ENCODE measurements at regions not wholly inside any gene's neighbourhood (a gene's known extent, or its start where the extent isn't known, plus 50 kb on each side); places are given as distances from the start of the nearest gene placed in this dataset.

- Histone ChIP-seq H3K4me3 (no peak overlapping the region), H3K27me3 (replicated peaks; ENCODE audit: insufficient read depth) (no peaks in the 10 kb centered on the region), H3K36me3 (no peaks in the 10 kb centered on the region), H3K27ac (no peak overlapping the region), H3K4me1 (replicated peaks) (no peaks in the 10 kb centered on the region), H3K9me3 (no peaks in the 10 kb centered on the region)
- 56% methylated on average over 3 of the region's 3 CpGs for WGBS
- no peak for DNase-seq (ENCODE audit: low spot score)
- intact Hi-C loops (cut with DNase I), result no loop called here
- no peak for TF ChIP-seq POLR2AphosphoS5 (IDR thresholded peaks at IDR 0.05)
- no peak for TF ChIP-seq POLR2A (IDR thresholded peaks at IDR 0.05)
- no peak for TF ChIP-seq CTCF (IDR thresholded peaks at IDR 0.05)
These were observed 413.8 kb downstream of the FOXO1 start for GRCh38 chr13:40252676-40253075.

GRCh38 chr13:40254394-40254793 lies 412.0 kb downstream of the FOXO1 start:
- 100% methylated on average over 2 of the region's 2 CpGs for WGBS
- intact Hi-C loops (cut with DNase I), result no loop called here
- TF ChIP-seq POLR2AphosphoS5 (IDR thresholded peaks at IDR 0.05) (no peak), CTCF (IDR thresholded peaks at IDR 0.05) (no peak), POLR2A (IDR thresholded peaks at IDR 0.05) (no peak)
- no peak overlapping the region for H3K4me3 ChIP-seq
- no peaks in the 10 kb centered on the region for H3K4me1 ChIP-seq (replicated peaks)
- DNase-seq (ENCODE audit: low spot score), result no peak
- no peaks in the 10 kb centered on the region for H3K9me3 ChIP-seq
- H3K36me3 ChIP-seq, result no peaks in the 10 kb centered on the region
- no peak overlapping the region for H3K27ac ChIP-seq
- no peaks in the 10 kb centered on the region for H3K27me3 ChIP-seq (replicated peaks; ENCODE audit: insufficient read depth)

- intact Hi-C loops (cut with DNase I), result no loop called here
- Histone ChIP-seq H3K36me3 (no peaks in the 10 kb centered on the region), H3K27ac (no peak overlapping the region), H3K4me3 (no peak overlapping the region), H3K9me3 (no peaks in the 10 kb centered on the region), H3K4me1 (replicated peaks) (no peaks in the 10 kb centered on the region), H3K27me3 (replicated peaks; ENCODE audit: insufficient read depth) (no peaks in the 10 kb centered on the region)
- WGBS, result 84% methylated on average over 5 of the region's 5 CpGs
- TF ChIP-seq POLR2A (IDR thresholded peaks at IDR 0.05) (no peak), CTCF (IDR thresholded peaks at IDR 0.05) (no peak), POLR2AphosphoS5 (IDR thresholded peaks at IDR 0.05) (no peak)
- DNase-seq (ENCODE audit: low spot score), result no peak
These were observed 410.9 kb downstream of the FOXO1 start for GRCh38 chr13:40255551-40255950.

DNA sequence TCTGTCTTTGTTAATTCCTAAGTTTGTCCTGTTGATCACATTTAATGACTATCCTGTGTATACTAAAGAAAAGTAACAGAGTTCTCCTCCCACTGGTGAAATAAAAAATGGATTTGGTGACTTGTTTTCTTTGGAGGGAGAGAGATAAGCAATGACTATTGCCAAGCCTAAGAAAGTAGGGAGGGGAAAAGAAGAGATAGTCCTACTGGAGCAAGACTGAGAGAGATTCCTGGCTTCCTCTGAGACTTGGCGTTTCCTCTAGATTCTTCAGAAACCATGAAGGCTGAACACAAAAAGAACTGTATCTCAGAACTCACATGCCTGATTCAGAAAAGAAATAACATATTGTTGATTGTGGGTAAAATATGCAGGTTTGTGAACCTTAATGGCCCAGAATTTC lies 406.5 kb downstream of the FOXO1 start:
- no peak overlapping the region for H3K4me3 ChIP-seq
- H3K27me3 ChIP-seq (replicated peaks; ENCODE audit: insufficient read depth), result no peaks in the 10 kb centered on the region
- H3K36me3 ChIP-seq, result no peaks in the 10 kb centered on the region
- no peaks in the 10 kb centered on the region for H3K9me3 ChIP-seq
- no peak for DNase-seq (ENCODE audit: low spot score)
- TF ChIP-seq CTCF (IDR thresholded peaks at IDR 0.05) (no peak), POLR2AphosphoS5 (IDR thresholded peaks at IDR 0.05) (peak; percentile 30), POLR2A (IDR thresholded peaks at IDR 0.05) (no peak)
- WGBS, result 53% methylated on average over 1 of the region's 1 CpG
- H3K4me1 ChIP-seq (replicated peaks), result no peaks in the 10 kb centered on the region
- intact Hi-C loops (cut with DNase I), result no loop called here
- peak overlapping the region; percentile 17 to 27 for H3K27ac ChIP-seq

GRCh38 chr13:40261336-40261735 lies 405.1 kb downstream of the FOXO1 start:
- DNase-seq (ENCODE audit: low spot score), result no peak
- H3K9me3 ChIP-seq, result no peaks in the 10 kb centered on the region
- H3K4me3 ChIP-seq, result no peak overlapping the region
- intact Hi-C loops (cut with DNase I), result no loop called here
- no peaks in the 10 kb centered on the region for H3K36me3 ChIP-seq
- H3K27ac ChIP-seq, result no peak overlapping the region
- 73% methylated on average over 4 of the region's 4 CpGs for WGBS
- H3K4me1 ChIP-seq (replicated peaks), result no peaks in the 10 kb centered on the region
- H3K27me3 ChIP-seq (replicated peaks; ENCODE audit: insufficient read depth), result no peaks in the 10 kb centered on the region
- TF ChIP-seq POLR2AphosphoS5 (IDR thresholded peaks at IDR 0.05) (no peak), POLR2A (IDR thresholded peaks at IDR 0.05) (no peak), CTCF (IDR thresholded peaks at IDR 0.05) (no peak)
